NCI-H1694 (cell line): ENCODE measurements at regions not wholly inside any gene's neighbourhood (a gene's known extent, or its start where the extent isn't known, plus 50 kb on each side); places are given as distances from the start of the nearest gene placed in this dataset.
"Not testable (repeated sequence)": the region's sequence is repeated elsewhere in the genome, so short reads cannot be mapped to it uniquely, and the experiment has no call there.

Experiments
- DNase-seq: peaks from one replicate; lab custom pipeline; 2025; lab: John Stamatoyannopoulos, UW

DNA sequence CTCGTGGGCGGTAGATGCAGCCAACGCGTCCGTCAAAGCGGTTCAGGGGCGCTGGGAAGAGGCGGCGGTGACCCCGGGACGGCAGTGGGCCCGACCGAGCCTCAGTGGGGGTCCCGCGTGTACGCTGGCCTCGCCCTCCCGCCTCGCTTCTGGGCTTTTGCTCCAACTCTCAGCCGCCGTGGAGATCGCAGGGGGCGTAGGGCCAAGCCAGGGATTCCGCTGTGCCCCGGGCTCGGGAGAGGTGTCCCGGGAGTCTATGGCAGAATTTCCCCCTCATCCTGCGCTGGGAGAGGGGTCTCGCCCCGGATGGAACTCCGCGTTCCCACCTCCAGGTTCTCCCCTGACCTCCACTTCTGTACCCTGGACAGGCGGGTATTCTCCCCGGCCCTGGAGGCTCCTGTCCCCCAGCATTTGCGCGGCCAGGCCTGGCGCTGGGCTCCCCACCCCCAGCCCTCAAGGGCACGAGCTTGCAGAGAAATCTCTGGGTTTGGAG lies 131.9 kb downstream of the MRPL36 start:
- DNase-seq = no peak

GRCh38 chr5:1666812-1667588 lies 132.6 kb downstream of the MRPL36 start:
- peak; percentile 23 for DNase-seq

GRCh38 chr5:1666221-1666620 lies 133.4 kb downstream of the MRPL36 start:
- DNase-seq = no peak

- no peak for DNase-seq
Observed at GRCh38 chr5:1665803-1666202, 133.8 kb downstream of the MRPL36 start.

DNA sequence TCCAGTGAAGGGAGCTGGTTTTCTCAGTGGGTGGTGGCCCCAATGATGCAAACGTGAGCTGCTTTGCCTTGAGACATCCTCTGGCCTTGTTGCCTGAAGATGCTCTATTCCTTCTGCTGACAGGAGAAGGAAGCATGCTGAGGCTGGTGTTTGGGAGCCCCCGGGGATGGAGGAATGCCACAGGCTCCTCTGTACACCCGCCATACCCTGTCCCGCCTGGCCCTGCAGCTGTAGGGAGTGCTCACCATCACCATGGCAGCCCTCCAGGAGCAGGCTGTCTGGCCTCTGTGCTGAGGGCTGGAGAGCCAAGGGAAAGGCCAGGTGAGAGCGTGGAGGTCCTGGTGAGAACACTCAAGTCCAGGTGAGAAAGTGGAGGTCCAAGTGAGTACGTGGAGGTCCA lies 134.4 kb downstream of the MRPL36 start:
- DNase-seq = no peak

DNA sequence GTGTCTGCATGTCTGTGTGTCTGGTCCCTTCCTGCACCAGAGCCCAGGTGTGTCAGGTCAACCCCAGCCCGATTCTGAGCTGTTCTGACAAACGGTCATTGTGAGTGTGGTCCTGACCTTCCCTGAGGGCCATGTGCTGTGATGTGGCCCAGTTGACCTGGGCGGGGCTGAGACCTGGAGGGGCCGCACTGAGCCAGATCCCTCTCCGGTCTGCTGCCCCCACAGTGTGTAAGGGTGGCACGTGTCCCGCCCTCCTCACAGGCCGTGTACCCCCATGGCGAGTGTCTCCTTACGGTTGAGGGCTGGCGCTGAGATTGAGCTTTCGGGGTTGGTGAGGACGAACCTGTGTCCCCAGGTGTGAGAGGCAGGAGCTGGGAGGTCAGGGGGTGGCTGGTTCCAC lies 136.5 kb downstream of the MRPL36 start:
- DNase-seq = no peak

DNA sequence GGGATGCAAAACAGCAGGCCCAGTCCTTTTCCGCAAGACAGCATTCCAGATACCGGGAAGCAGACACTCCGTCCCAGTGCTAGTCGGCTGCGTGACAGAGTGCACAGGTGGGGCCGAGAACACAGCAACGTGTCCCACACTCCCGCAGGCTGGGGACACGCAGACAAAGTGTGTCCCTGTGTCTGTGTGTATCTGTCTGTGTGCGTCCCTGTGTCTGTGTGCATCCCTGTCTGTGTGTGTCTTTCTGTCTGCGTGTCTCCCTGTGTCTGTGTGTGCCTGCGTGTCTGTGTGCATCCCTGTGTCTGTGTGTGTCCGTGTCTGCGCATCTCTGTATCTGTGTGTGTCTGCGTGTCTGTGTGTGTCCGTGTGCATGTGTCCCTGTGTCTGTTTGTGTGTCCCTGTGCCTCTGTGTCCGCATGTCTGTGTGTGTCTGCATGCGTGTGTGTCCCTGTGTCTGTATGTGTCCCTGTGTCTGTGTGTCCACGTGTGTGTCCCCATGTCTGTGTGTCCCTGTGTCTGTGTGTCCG lies 137.0 kb downstream of the MRPL36 start:
- no peak for DNase-seq

DNA sequence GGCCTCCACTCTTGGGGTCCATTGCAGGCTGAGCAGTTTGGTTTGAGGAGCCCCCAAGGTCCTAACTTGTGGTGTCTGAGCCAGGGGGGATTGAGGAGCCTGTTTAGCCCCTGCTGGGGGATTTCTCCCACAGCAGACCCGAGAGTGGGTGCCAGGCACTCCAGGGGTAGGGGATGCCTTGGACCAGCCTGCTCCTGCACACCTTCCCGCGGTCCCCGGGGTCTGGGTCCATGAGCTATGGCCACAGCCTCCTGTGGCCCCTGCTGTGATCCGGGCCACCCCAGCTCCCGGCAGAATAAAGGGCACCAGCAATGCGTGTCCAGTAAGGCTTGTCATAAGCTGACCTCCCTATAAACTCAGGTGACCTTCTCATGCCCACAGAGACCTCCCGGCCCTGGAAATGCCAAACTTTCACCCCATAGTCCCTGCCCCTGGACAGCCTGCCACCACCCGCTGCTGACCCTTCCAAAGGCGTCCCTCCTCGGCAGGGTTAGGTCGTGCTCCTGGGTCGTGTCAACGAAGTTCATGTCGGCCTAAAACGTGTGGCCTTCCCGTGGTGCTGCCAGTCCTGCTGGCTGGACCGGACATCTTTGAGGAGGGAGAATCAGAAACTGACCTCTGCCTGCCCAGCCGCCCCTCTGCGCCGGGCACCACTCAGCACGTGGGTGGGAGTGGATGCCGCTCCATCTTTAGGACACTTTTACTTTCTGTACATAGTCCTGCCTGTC lies 137.6 kb downstream of the MRPL36 start:
- DNase-seq = no peak

GRCh38 chr5:1661311-1661710 lies 137.6 kb upstream of the LPCAT1 start:
- DNase-seq = no peak

- no peak for DNase-seq
Observed at GRCh38 chr5:1660511-1660910, 136.8 kb upstream of the LPCAT1 start.

GRCh38 chr5:1660001-1660400 lies 136.2 kb upstream of the LPCAT1 start:
- DNase-seq = no peak

- no peak for DNase-seq
Observed at GRCh38 chr5:1659100-1659981, 135.6 kb upstream of the LPCAT1 start.

GRCh38 chr5:1658665-1659064 lies 134.9 kb upstream of the LPCAT1 start:
- DNase-seq = no peak

DNA sequence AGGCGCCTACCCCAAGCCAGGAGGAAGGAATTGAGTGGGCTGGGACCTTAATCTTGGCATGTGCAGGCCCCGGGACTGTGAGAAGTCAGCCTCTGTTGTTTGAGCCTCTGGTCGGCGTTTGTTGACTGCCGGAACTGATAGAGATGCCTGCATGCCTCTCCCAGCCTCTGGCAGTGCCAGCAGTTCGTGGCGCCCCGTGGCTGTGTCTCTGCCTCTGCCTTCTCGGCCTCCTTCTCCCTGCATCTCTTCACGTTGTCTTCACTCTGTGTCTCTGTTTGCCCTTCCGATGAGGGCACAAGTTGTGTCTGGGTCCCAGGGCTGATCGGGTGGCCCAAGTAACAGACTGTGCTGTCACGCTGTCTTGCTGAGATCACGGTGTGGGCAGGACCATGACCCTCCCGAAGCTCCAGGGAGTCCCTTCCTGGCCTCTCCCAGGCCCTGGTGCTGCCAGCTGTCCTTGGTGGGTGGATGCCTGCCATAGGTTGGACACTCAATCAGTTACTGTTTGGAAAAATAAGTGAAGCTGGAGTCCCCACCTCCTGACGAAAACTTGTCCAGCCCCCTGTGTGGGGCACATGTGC lies 133.5 kb upstream of the LPCAT1 start:
- no peak for DNase-seq

- no peak for DNase-seq
Observed at GRCh38 chr5:1656271-1656975, 132.7 kb upstream of the LPCAT1 start.

DNA sequence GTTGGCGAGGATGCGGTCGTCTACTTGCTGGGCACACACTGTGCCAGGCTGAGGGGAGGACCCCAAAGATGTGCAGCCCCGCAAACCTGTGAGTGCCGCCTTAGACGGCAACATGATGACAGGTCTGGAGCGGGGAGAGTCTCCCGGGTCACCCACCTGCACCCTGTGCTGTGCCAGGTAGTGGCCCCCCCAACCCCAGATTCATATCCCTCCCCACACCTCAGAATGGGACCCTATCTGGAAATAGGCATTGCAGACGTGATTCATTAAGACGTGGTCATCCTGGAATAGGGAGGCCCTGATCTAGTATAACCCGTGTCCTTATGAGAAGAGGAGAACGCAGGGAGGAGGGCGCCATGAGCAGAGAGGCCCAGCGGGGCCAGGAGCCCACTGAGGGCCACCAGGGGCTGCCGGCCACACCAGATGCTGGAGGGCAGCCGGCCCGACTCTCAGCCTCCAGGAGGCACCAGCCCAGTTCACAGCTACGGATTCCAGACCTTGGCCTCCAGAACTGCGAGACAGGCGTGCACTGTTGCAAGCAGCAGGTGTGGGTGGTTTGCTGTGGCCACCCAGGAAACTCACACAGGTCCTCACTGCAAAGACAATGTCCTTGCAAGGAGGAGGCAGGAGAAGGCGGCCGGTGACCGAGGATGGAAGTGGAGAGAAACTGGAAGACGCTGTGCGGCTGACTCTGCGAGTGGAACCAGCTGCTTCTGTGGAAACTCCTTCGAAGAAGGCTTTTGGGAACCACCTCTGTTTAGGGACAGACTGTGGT lies 131.9 kb upstream of the LPCAT1 start:
- no peak for DNase-seq

DNA sequence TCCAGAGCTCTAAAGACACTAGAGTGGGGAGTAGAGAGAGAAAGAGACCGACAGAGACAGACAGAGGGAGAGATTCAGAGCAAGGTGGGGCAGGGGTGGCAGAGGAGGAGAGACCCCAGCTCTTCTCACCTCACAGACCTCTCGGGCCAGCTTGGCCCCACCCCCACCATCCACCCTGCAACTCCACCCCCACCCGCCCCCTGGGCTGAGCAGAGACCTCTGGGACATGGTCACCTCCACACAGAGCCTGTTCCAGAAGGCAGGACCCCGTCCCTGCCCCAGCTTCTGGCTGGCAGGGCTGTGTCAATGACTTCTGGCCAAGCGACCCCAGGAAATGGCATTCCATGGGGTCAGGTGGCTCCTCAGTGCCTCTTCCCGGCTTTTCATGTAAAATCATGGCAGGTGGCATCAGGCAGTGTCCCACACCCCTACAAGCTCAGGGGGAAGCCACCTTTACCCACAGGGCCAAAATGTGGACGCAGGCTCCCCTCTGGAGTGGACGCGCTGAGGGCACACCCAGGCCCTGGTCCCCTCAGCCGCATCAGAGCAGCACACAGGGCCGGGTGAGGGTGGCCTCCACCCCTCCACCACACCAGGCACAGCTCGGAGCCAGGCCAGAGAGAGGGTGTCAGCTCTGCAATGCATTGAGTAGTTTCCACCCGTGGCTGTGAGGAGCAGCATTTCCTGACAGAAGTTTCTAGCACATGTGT lies 131.2 kb upstream of the LPCAT1 start:
- DNase-seq = no peak

DNA sequence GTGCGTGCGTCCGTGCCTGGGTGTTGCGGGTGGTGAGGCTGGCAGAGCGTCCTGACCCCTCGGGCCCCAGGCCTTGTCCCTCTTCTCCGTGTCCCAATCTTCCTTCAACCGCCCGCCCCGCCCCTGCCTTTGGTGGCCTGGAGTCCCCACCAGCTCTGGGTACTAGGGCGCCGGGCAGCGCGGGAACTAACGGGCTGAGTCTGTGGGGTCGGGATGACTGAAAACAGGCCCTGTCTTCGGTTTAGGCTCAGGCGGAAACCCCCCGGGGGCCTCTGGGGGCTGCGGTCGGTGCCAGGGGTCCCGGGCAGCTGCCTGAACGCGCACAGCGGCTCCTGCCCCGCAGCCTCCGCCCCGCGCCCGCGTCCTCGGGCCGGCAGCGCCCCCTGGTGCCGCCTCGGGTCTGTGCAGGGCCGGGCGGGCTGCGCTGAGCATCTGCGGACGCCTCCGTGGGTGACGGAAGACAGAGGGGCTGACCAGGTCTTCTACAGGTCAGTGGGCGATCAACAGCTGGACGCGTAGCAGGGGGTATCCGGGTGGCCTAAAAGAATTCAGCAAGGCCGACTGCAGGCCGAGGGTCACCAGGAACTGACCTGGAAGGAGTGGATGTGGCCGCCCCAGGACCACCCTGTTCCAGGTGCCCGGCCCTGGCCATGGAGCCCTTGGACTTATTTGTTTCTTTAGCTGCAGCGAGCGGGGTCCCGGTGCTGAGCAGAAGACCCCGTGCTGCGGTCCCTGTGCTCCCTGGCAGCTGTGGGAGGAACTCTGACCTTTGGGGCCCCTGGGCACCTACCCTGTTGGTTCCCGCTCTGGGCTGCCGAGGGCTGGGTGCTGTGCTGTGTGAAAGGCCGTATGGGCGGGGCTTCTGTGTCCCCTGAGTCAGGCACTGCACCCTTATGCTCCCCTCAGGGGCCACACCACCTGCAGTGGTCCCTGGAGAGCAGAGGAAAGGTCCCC lies 130.2 kb upstream of the LPCAT1 start:
- DNase-seq = not testable (repeated sequence)
